ENCODE measurements at regions not wholly inside any gene's neighbourhood (a gene's known extent, or its start where the extent isn't known, plus 50 kb on each side); places are given as distances from the start of the nearest gene placed in this dataset.

DNA sequence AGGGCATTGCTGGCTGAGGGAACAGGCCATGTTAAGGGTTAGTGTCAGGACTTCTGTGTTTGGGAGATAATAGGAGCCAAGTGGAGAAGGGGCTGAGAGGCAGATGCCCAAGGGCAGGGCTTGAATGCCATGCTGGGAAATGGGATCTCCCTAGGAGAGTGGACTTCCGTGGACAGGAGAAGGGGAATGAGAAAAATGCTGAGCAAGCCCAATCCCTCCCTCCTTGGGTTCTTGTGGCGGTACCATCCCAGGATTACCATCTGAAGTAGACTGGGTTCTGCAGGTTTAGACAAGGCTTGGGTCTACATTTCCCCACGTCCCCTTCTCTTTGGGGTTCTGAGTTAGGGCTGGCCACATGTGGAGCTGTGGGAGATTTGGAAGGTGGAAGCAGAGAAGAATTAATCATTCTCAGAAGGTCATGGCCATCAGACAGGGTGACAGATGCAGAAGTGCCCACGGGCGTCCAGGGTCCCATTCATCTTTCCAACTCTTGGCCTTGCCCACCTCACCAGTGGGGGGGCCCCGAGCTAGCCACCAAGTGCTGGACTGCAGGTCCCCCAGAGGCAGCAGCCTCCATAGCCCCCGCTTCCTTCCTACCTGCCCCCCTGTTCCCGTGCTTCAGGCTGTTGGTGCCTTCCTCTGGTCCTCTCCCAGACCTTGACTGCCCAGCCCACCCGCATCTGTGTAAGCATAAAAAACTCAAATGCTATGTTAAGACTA lies 354.8 kb downstream of the RPS24 start:
- Histone ChIP-seq H3K27me3 (replicated peaks) (peaks cover 4% of the 10 kb centered on the region), H3K4me3 (ENCODE audit: low read depth, low read length) (no peak overlapping the region), H3K36me3 (replicated peaks) (no peaks in the 10 kb centered on the region), H3K27ac (no peak overlapping the region)
- in situ Hi-C loops (cut with HindIII; ENCODE audit: low pct_ligation_motif_present, low sequenced_read_pairs): no loop called here
- TF ChIP-seq, protein P1, sequence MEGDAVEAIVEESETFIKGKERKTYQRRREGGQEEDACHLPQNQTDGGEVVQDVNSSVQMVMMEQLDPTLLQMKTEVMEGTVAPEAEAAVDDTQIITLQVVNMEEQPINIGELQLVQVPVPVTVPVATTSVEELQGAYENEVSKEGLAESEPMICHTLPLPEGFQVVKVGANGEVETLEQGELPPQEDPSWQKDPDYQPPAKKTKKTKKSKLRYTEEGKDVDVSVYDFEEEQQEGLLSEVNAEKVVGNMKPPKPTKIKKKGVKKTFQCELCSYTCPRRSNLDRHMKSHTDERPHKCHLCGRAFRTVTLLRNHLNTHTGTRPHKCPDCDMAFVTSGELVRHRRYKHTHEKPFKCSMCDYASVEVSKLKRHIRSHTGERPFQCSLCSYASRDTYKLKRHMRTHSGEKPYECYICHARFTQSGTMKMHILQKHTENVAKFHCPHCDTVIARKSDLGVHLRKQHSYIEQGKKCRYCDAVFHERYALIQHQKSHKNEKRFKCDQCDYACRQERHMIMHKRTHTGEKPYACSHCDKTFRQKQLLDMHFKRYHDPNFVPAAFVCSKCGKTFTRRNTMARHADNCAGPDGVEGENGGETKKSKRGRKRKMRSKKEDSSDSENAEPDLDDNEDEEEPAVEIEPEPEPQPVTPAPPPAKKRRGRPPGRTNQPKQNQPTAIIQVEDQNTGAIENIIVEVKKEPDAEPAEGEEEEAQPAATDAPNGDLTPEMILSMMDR (IDR thresholded peaks at IDR 0.05; ENCODE audit: low read depth, low read length, missing control alignments): no peak
- no peak for DNase-seq

DNA sequence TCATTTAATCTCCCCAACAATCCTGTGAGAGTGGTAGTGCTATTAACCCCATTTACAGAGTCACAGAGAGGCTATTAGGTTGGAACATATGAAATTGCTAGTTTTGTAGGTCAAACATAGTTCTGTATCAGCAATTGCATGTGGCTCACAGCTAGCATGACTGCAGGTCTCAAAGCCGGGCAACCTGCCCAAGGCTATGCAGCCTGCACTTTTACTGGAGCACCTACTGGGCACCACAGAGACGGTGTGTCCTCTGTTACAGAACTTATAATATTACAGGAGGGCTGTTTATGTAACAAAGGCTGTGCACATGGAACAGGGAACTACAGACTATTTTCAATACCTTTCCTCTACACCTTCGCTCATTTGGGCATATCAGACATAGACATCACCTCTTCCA lies 355.8 kb downstream of the RPS24 start:
- no peak for DNase-seq
- Histone ChIP-seq H3K36me3 (replicated peaks) (no peaks in the 10 kb centered on the region), H3K27me3 (replicated peaks) (peaks cover 4% of the 10 kb centered on the region), H3K27ac (no peak overlapping the region), H3K4me3 (ENCODE audit: low read depth, low read length) (no peak overlapping the region)
- in situ Hi-C loops (cut with HindIII; ENCODE audit: low pct_ligation_motif_present, low sequenced_read_pairs): no loop called here
- TF ChIP-seq, protein P1 (IDR thresholded peaks at IDR 0.05; ENCODE audit: low read depth, low read length, missing control alignments): no peak

DNA sequence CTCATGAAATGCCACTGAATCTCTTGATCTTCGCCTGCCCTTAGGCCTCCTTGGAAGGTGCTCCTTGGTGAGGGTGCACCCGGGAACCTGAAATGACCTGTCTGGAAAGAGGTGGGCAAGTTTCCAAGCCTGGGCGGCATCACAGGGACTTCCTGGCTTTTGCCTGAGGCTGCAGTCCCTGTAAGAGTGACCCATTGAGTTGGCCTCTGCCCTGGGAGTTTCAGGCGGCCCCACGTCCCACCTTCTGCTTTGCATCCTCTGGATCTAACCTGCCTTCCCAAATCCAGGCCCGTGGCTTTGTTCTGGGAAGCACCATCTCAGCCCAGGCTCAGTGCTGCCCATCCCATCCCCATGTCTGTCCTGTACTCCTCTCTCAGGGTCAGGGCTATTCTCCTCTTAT lies 356.4 kb downstream of the RPS24 start:
- TF ChIP-seq, protein P1 (IDR thresholded peaks at IDR 0.05; ENCODE audit: low read depth, low read length, missing control alignments): no peak
- in situ Hi-C loops (cut with HindIII; ENCODE audit: low pct_ligation_motif_present, low sequenced_read_pairs): no loop called here
- Histone ChIP-seq H3K36me3 (replicated peaks) (no peaks in the 10 kb centered on the region), H3K27ac (no peak overlapping the region), H3K4me3 (ENCODE audit: low read depth, low read length) (no peak overlapping the region), H3K27me3 (replicated peaks) (peaks cover 4% of the 10 kb centered on the region)
- no peak for DNase-seq

- Histone ChIP-seq H3K36me3 (replicated peaks) (no peaks in the 10 kb centered on the region), H3K27me3 (replicated peaks) (peaks cover 6% of the 10 kb centered on the region), H3K4me3 (ENCODE audit: low read depth, low read length) (no peak overlapping the region), H3K27ac (no peak overlapping the region)
- TF ChIP-seq, protein P1 (IDR thresholded peaks at IDR 0.05; ENCODE audit: low read depth, low read length, missing control alignments): no peak
- in situ Hi-C loops (cut with HindIII; ENCODE audit: low pct_ligation_motif_present, low sequenced_read_pairs): no loop called here
- DNase-seq: no peak
These were observed 357.2 kb downstream of the RPS24 start for GRCh38 chr10:78390817-78391216.

- H3K27me3 ChIP-seq (replicated peaks): peaks cover 6% of the 10 kb centered on the region
- no peak for DNase-seq
- H3K27ac ChIP-seq: no peak overlapping the region
- in situ Hi-C loops (cut with HindIII; ENCODE audit: low pct_ligation_motif_present, low sequenced_read_pairs): no loop called here
- H3K36me3 ChIP-seq (replicated peaks): no peaks in the 10 kb centered on the region
- TF ChIP-seq, protein P1 (IDR thresholded peaks at IDR 0.05; ENCODE audit: low read depth, low read length, missing control alignments): no peak
- no peak overlapping the region for H3K4me3 ChIP-seq (ENCODE audit: low read depth, low read length)
These were observed 357.9 kb downstream of the RPS24 start for GRCh38 chr10:78391585-78391984.

DNA sequence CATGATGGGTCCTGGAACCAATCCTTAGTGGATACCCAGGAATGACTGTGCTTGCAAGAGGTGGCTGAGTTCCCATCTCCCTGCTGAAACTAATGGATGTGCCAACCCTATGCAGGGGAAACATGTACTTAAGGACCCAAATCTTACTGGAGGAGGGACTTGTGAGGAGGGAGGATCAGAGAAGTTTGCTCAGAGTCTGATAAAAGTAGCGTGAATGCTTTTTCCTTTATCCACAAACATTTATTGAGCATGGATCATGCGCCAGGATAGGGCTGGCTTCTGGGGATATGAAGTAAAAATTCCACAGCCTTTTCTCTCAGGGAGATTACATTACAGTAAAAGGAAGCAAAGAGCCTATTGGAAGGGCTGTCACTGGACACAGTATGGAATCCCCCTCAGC lies 358.5 kb downstream of the RPS24 start:
- in situ Hi-C loops (cut with HindIII; ENCODE audit: low pct_ligation_motif_present, low sequenced_read_pairs): no loop called here
- DNase-seq: no peak
- Histone ChIP-seq H3K27ac (no peak overlapping the region), H3K27me3 (replicated peaks) (peaks cover 5% of the 10 kb centered on the region), H3K36me3 (replicated peaks) (no peaks in the 10 kb centered on the region), H3K4me3 (ENCODE audit: low read depth, low read length) (no peak overlapping the region)
- TF ChIP-seq, protein P1 (IDR thresholded peaks at IDR 0.05; ENCODE audit: low read depth, low read length, missing control alignments): no peak

Data from brain microvascular endothelial cell (primary cell).